ENCODE measurements at regions not wholly inside any gene's neighbourhood (a gene's known extent, or its start where the extent isn't known, plus 50 kb on each side); places are given as distances from the start of the nearest gene placed in this dataset.

DNA sequence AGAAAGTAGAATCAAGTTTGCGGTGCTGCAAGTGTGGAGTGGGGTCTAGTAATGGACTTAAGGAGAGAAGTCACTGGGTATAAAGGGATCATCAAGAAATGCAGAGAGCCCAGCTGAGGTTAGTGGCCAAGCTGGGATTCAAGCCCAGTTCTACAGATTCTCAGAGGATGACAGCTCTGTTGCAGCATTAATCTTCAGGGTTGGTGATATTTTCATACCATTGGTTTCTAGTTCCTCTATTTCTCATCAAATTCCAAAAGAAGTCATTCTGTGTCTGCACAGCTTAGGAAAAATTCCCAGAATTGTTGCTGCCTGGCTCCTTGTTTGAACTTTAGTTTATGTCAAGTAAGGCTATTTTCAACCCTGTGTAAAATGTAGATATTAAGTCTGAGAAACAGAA lies 169.5 kb upstream of the NTF3 start:
- TF ChIP-seq CTCF (IDR thresholded peaks at IDR 0.05) (no peak), EZH2 (IDR thresholded peaks at IDR 0.05) (no peak)
